HCT116 (cell line): ENCODE measurements at regions not wholly inside any gene's neighbourhood (a gene's known extent, or its start where the extent isn't known, plus 50 kb on each side); places are given as distances from the start of the nearest gene placed in this dataset.

Experiments
- ATAC-seq: fragments of 200-7000 bp; cut with Tn5 transposase; 2 replicates; pipeline ENCODE4 v1.9.1; 2020; ENCODE audit warnings: mild to moderate bottlenecking, moderate library complexity
- BruUV-seq: library from RNA; stranded (reverse); fragments of 400-500 nt; replicated peaks from 2 replicates; lab custom pipeline; 2021; lab: Mats Ljungman, UMichigan
- CTCF ChIA-PET: fragments of 300-600 bp; sonication (Branson Sonifier 250); formaldehyde crosslinking; loops from one replicate; lab custom pipeline; 2021; ENCODE audit warnings: antibody characterized with exemption; lab: Charles Lee
- POLR2A ChIA-PET: fragments of 300-600, 350-600 bp; sonication (Branson Sonifier 250); formaldehyde crosslinking; loops from one replicate; lab custom pipeline; 2021; ENCODE audit warnings: antibody characterized with exemption; lab: Charles Lee
- RAD21 ChIA-PET, 2 experiments: fragments of 300-600 bp; sonication (Branson Sonifier 250); formaldehyde crosslinking; loops; one replicate each; lab custom pipeline; 2023; ENCODE audit warnings: low total read pairs in 2 of 2; ENCODE audit not compliant: uncharacterized antibody in 2 of 2, unreplicated experiment in 2 of 2, low non-redundant PET in 1 of 2; lab: Charles Lee
- DNase-seq: peaks from one replicate; pipeline ENCODE4 v3.0.0-alpha.2; 2010; ENCODE audit warnings: low read depth, low spot score
- H2AFZ ChIP-seq: fragments of 200-600 bp; shearing (Covaris generic), sonication (generic); 2 replicates; pipeline ENCODE4 v1.6.1; 2017; ENCODE audit warnings: low read depth, mixed run types, mixed read lengths, antibody characterized with exemption, low read length; ENCODE audit not compliant: poor library complexity, severe bottlenecking
- H3K27ac ChIP-seq: 2 replicates; pipeline ENCODE4 v1.5.1; 2012; ENCODE audit warnings: low read depth, low read length
- H3K27me3 ChIP-seq: fragments of 200-600 bp; sonication (generic); 2 replicates; pipeline ENCODE4 v1.6.1; 2016; ENCODE audit warnings: mixed run types, low read length, mixed read lengths; ENCODE audit not compliant: insufficient read depth
- H3K36me3 ChIP-seq, 2 experiments: fragments of 200-500 bp in 1 of 2; fragments of 200-600 bp in 1 of 2; sonication (Bioruptor generic) in 1 of 2; sonication (generic) in 1 of 2; 2 replicates each; pipeline versions ENCODE4 v1.5.1 to v1.6.1; 2014 to 2016; ENCODE audit warnings: low read length in 2 of 2, inconsistent platforms in 1 of 2, mixed read lengths in 1 of 2, mixed run types in 1 of 2; ENCODE audit not compliant: insufficient read depth in 2 of 2, control insufficient read depth in 1 of 2
- H3K4me1 ChIP-seq, 2 experiments: fragments of 200-600 bp in 1 of 2; sonication (generic) in 1 of 2; 2 replicates each; pipeline versions ENCODE4 v1.5.1 to v1.6.1; 2012 to 2017; ENCODE audit warnings: low read length in 2 of 2, inconsistent platforms in 1 of 2, mild to moderate bottlenecking in 1 of 2, mixed read lengths in 1 of 2, mixed run types in 1 of 2, moderate library complexity in 1 of 2; ENCODE audit not compliant: insufficient read depth in 2 of 2, control insufficient read depth in 1 of 2
- H3K4me2 ChIP-seq: fragments of 200-600 bp; sonication (generic); 2 replicates; pipeline ENCODE4 v1.6.1; 2017; ENCODE audit warnings: mixed run types, low read length, mixed read lengths
- H3K4me3 ChIP-seq, 2 experiments: fragments of 200-600 bp in 1 of 2; sonication (generic) in 1 of 2; replicated peaks in 1 of 2; 2 replicates each; pipeline ENCODE4 v1.5.1; 2011 to 2016; ENCODE audit warnings: low read length in 2 of 2, control low read depth in 1 of 2, low read depth in 1 of 2, mild to moderate bottlenecking in 1 of 2, mixed read lengths in 1 of 2, mixed run types in 1 of 2
- H3K79me2 ChIP-seq: fragments of 200-600 bp; sonication (generic); 2 replicates; pipeline ENCODE4 v1.6.1; 2017; ENCODE audit warnings: mild to moderate bottlenecking, mixed run types, low read length, moderate library complexity, mixed read lengths; ENCODE audit not compliant: insufficient read depth
- H3K9ac ChIP-seq: fragments of 200-600 bp; sonication (generic); 2 replicates; pipeline ENCODE4 v1.6.1; 2016; ENCODE audit warnings: low read length, mixed read lengths
- H3K9me2 ChIP-seq: fragments of 200-600 bp; sonication (generic), shearing (Covaris generic); 2 replicates; pipeline ENCODE4 v1.6.1; 2017; ENCODE audit warnings: mixed run types, mild to moderate bottlenecking, moderate library complexity; ENCODE audit not compliant: insufficient read depth
- H3K9me3 ChIP-seq, 2 experiments: fragments of 200-500 bp in 1 of 2; fragments of 200-600 bp in 1 of 2; sonication (Bioruptor generic) in 1 of 2; sonication (generic) in 1 of 2; 2 replicates each; pipeline ENCODE4 v1.6.1; 2014 to 2017; ENCODE audit warnings: low read length in 2 of 2, mixed read lengths in 2 of 2, inconsistent platforms in 1 of 2, low read depth in 1 of 2, mild to moderate bottlenecking in 1 of 2, mixed run types in 1 of 2, moderate library complexity in 1 of 2; ENCODE audit not compliant: control insufficient read depth in 1 of 2, insufficient read depth in 1 of 2
- H4K20me1 ChIP-seq: fragments of 200-600 bp; sonication (generic), shearing (Covaris generic); 2 replicates; pipeline ENCODE4 v1.6.1; 2017; ENCODE audit warnings: mixed run types, mild to moderate bottlenecking, moderate library complexity; ENCODE audit not compliant: insufficient read depth
- CEBPB ChIP-seq: IDR thresholded peaks from 2 replicates; pipeline ENCODE4 v1.6.1; 2012; ENCODE audit warnings: low read depth
- EGR1 ChIP-seq: IDR thresholded peaks from 2 replicates; pipeline ENCODE4 v1.6.1; 2012; ENCODE audit warnings: low read depth
- ELF1 ChIP-seq: IDR thresholded peaks from 2 replicates; pipeline ENCODE4 v1.6.1; 2012; ENCODE audit warnings: low read depth, borderline replicate concordance
- EZH2 ChIP-seq: fragments of 200-600 bp; sonication (generic); IDR thresholded peaks from 2 replicates; pipeline ENCODE4 v1.6.1; 2017; ENCODE audit warnings: antibody characterized with exemption, mixed run types
- EZH2phosphoT487 ChIP-seq: fragments of 200-600 bp; IDR thresholded peaks from 2 replicates; pipeline ENCODE4 v1.6.1; 2018; ENCODE audit warnings: antibody characterized with exemption, borderline replicate concordance
- FOSL1 ChIP-seq: IDR thresholded peaks from 2 replicates; pipeline ENCODE4 v1.6.1; 2012; ENCODE audit warnings: low read depth
- JUND ChIP-seq: IDR thresholded peaks from 2 replicates; pipeline ENCODE4 v1.6.1; 2012
- POLR2A ChIP-seq: IDR thresholded peaks from 2 replicates; pipeline ENCODE4 v1.7.0; 2011; ENCODE audit warnings: borderline replicate concordance; ENCODE audit not compliant: insufficient read depth, insufficient read length; ENCODE audit errors: extremely low read depth
- POLR2AphosphoS5 ChIP-seq: IDR thresholded peaks from 2 replicates; pipeline ENCODE4 v1.6.1; 2011; ENCODE audit warnings: mild to moderate bottlenecking, low read depth, low read length, moderate library complexity
- SRF ChIP-seq: IDR thresholded peaks from 2 replicates; pipeline ENCODE4 v1.6.1; 2012; ENCODE audit warnings: low read depth
- TCF7L2 ChIP-seq: IDR thresholded peaks from 2 replicates; pipeline ENCODE4 v1.7.0; 2011; ENCODE audit warnings: borderline replicate concordance, inconsistent platforms; ENCODE audit not compliant: insufficient read depth, insufficient read length; ENCODE audit errors: extremely low read depth
- YY1 ChIP-seq: IDR thresholded peaks from 2 replicates; pipeline ENCODE4 v1.6.1; 2011; ENCODE audit warnings: low read length, low read depth, moderate library complexity, mild to moderate bottlenecking; ENCODE audit not compliant: insufficient replicate concordance; ENCODE audit errors: extremely low read depth
- ZFX ChIP-seq: fragments of 450-650 bp; IDR thresholded peaks from 2 replicates; pipeline ENCODE4 v1.6.1; 2017
- intact Hi-C: fragments of 100-400 bp; cut with micrococcal nuclease; formaldehyde crosslinking; loops from 2 replicates; pipeline ENCODE4 v1.10.0; 2022
- TF ChIP-seq, protein P1 (sequence below): IDR thresholded peaks from 2 replicates; pipeline ENCODE4 v1.6.1; 2011; ENCODE audit warnings: mild to moderate bottlenecking, low read length, moderate library complexity; ENCODE audit not compliant: insufficient replicate concordance; ENCODE audit errors: extremely low read depth
- TF ChIP-seq, protein P2 (sequence below): IDR thresholded peaks from 2 replicates; pipeline ENCODE4 v1.6.1; 2012; ENCODE audit warnings: low read depth

GRCh38 chr5:92662741-92663140 is 918.3 kb downstream of the NR2F1-AS1 start:
- H3K9ac ChIP-seq: no peak overlapping the region
- DNase-seq (no peak), ATAC-seq (no peak)
- POLR2A ChIA-PET: interaction anchor here (0.9 kb wide), 1 partner anchor 10 kb away, joined by 3 read pairs; no protein-coding TSS in a partner anchor
- H3K79me2 ChIP-seq: no peaks in the 10 kb centered on the region
- no peaks in the 10 kb centered on the region for H3K36me3 ChIP-seq
- no peak overlapping the region for H2AFZ ChIP-seq
- RAD21 ChIA-PET: no interaction called here
- H3K27ac ChIP-seq: no peak overlapping the region
- H3K27me3 ChIP-seq: no peaks in the 10 kb centered on the region
- no peaks in the 10 kb centered on the region for H4K20me1 ChIP-seq
- TF ChIP-seq SRF (no peak), ZFX (no peak), EZH2 (no peak), POLR2A (no peak)
- no TSS peak for BruUV-seq
- H3K4me3 ChIP-seq: no peak overlapping the region
- no peak overlapping the region for H3K4me2 ChIP-seq
- no peaks in the 10 kb centered on the region for H3K4me1 ChIP-seq
- no peaks in the 10 kb centered on the region for H3K9me2 ChIP-seq
- H3K9me3 ChIP-seq: no peaks in the 10 kb centered on the region
- intact Hi-C loops: no loop called here
- CTCF ChIA-PET: interaction anchor here (0.8 kb wide), 1 partner anchor 9 kb away, joined by 3 read pairs; no protein-coding TSS in a partner anchor

DNA sequence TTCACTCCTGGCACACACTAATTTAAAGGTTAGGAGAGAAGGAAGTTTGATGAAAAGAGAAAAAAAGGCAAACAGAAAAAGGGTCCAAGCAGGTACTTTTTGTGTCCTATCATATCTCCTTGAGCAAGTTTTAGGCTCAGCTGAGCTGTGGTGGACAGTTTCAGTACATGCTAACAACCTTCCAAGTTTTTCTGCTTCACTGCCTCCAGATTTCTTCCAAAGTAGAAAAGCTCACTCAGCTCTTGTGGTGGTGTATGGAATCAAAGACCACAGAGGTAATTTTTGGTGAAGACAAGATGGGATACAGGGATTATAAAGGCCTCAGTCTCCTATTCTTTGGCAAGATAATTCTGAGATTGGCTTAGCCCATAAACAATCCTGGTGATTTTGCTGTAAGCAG is 921.8 kb downstream of the NR2F1-AS1 start:
- no peaks in the 10 kb centered on the region for H3K79me2 ChIP-seq
- no peak overlapping the region for H3K4me3 ChIP-seq
- H3K4me2 ChIP-seq: no peak overlapping the region
- H2AFZ ChIP-seq: peak overlapping the region; percentile 32
- no peak overlapping the region for H3K9ac ChIP-seq
- CTCF ChIA-PET: no interaction called here
- no peaks in the 10 kb centered on the region for H4K20me1 ChIP-seq
- no peaks in the 10 kb centered on the region for H3K27me3 ChIP-seq
- intact Hi-C loops: no loop called here
- H3K9me2 ChIP-seq: no peaks in the 10 kb centered on the region
- RAD21 ChIA-PET: no interaction called here
- H3K4me1 ChIP-seq: no peaks in the 10 kb centered on the region
- POLR2A ChIA-PET: no interaction called here
- ATAC-seq (no peak), DNase-seq (no peak)
- no TSS peak for BruUV-seq
- no peaks in the 10 kb centered on the region for H3K36me3 ChIP-seq
- H3K27ac ChIP-seq: no peak overlapping the region
- no peaks in the 10 kb centered on the region for H3K9me3 ChIP-seq
- TF ChIP-seq YY1: no peak
- no peak for TF ChIP-seq EGR1
- TF ChIP-seq JUND: no peak
- TF ChIP-seq, protein P1, sequence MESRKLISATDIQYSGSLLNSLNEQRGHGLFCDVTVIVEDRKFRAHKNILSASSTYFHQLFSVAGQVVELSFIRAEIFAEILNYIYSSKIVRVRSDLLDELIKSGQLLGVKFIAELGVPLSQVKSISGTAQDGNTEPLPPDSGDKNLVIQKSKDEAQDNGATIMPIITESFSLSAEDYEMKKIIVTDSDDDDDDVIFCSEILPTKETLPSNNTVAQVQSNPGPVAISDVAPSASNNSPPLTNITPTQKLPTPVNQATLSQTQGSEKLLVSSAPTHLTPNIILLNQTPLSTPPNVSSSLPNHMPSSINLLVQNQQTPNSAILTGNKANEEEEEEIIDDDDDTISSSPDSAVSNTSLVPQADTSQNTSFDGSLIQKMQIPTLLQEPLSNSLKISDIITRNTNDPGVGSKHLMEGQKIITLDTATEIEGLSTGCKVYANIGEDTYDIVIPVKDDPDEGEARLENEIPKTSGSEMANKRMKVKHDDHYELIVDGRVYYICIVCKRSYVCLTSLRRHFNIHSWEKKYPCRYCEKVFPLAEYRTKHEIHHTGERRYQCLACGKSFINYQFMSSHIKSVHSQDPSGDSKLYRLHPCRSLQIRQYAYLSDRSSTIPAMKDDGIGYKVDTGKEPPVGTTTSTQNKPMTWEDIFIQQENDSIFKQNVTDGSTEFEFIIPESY: no peak
- no peak for TF ChIP-seq POLR2AphosphoS5
- no peak for TF ChIP-seq TCF7L2
- TF ChIP-seq CEBPB: no peak
- no peak for TF ChIP-seq ELF1
- TF ChIP-seq POLR2A: no peak
- no peak for TF ChIP-seq FOSL1
- no peak for TF ChIP-seq EZH2
- TF ChIP-seq, protein P2, sequence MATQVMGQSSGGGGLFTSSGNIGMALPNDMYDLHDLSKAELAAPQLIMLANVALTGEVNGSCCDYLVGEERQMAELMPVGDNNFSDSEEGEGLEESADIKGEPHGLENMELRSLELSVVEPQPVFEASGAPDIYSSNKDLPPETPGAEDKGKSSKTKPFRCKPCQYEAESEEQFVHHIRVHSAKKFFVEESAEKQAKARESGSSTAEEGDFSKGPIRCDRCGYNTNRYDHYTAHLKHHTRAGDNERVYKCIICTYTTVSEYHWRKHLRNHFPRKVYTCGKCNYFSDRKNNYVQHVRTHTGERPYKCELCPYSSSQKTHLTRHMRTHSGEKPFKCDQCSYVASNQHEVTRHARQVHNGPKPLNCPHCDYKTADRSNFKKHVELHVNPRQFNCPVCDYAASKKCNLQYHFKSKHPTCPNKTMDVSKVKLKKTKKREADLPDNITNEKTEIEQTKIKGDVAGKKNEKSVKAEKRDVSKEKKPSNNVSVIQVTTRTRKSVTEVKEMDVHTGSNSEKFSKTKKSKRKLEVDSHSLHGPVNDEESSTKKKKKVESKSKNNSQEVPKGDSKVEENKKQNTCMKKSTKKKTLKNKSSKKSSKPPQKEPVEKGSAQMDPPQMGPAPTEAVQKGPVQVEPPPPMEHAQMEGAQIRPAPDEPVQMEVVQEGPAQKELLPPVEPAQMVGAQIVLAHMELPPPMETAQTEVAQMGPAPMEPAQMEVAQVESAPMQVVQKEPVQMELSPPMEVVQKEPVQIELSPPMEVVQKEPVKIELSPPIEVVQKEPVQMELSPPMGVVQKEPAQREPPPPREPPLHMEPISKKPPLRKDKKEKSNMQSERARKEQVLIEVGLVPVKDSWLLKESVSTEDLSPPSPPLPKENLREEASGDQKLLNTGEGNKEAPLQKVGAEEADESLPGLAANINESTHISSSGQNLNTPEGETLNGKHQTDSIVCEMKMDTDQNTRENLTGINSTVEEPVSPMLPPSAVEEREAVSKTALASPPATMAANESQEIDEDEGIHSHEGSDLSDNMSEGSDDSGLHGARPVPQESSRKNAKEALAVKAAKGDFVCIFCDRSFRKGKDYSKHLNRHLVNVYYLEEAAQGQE: no peak
- no peak for TF ChIP-seq EZH2phosphoT487
